Skeletal muscle tissue (tissue), 3 donors: ENCODE measurements at regions not wholly inside any gene's neighbourhood (a gene's known extent, or its start where the extent isn't known, plus 50 kb on each side); places are given as distances from the start of the nearest gene placed in this dataset.

Source experiments
- H3K27ac ChIP-seq: one replicate; pipeline ENCODE4 v1.7.0; 2013; ENCODE audit warnings: mild to moderate bottlenecking, low read depth, low read length, inconsistent platforms
- H3K27me3 ChIP-seq, 3 donors: one replicate each; pipeline ENCODE4 v1.7.0; 2013; ENCODE audit warnings: low read length in 3 of 3; ENCODE audit not compliant: control insufficient read depth in 3 of 3, insufficient read depth in 3 of 3
- H3K36me3 ChIP-seq, 3 donors: one replicate each; pipeline ENCODE4 v1.7.0; 2013; ENCODE audit warnings: low read length in 3 of 3; ENCODE audit not compliant: control insufficient read depth in 3 of 3, insufficient read depth in 3 of 3
- H3K4me1 ChIP-seq, 3 donors: one replicate each; pipeline ENCODE4 v1.7.0; 2013; ENCODE audit warnings: low read length in 3 of 3, mild to moderate bottlenecking in 3 of 3; ENCODE audit not compliant: control insufficient read depth in 3 of 3, insufficient read depth in 3 of 3
- H3K4me3 ChIP-seq, 3 donors: one replicate each; pipeline ENCODE4 v1.7.0; 2013; ENCODE audit warnings: low read length in 3 of 3
- H3K9ac ChIP-seq, 3 donors: one replicate each; pipeline ENCODE4 v1.7.0; 2013; ENCODE audit warnings: low read length in 3 of 3, mild to moderate bottlenecking in 3 of 3, moderate library complexity in 2 of 3, low read depth in 1 of 3
- H3K9me3 ChIP-seq, 3 donors: one replicate each; pipeline ENCODE4 v1.7.0; 2013; ENCODE audit warnings: low read length in 3 of 3; ENCODE audit not compliant: control insufficient read depth in 3 of 3
- donor health status: Osteomylitis.

- H3K27me3 ChIP-seq = no peaks in the 10 kb centered on the region
- H3K9ac ChIP-seq = no peak overlapping the region
- peaks cover 0 to 8% (median 0%) of the 10 kb centered on the region in 3 donors for H3K4me1 ChIP-seq
- no peaks in the 10 kb centered on the region for H3K36me3 ChIP-seq
- H3K9me3 ChIP-seq = no peaks in the 10 kb centered on the region
- no peak overlapping the region for H3K4me3 ChIP-seq
- no peak overlapping the region for H3K27ac ChIP-seq
Measured at GRCh38 chr6:113755449-113756289, 101.5 kb upstream of the MARCKS start.

- Histone ChIP-seq H3K4me3 (no peak overlapping the region), H3K9ac (no peak overlapping the region), H3K27ac (no peak overlapping the region), H3K27me3 (no peaks in the 10 kb centered on the region), H3K9me3 (no peaks in the 10 kb centered on the region), H3K36me3 (no peaks in the 10 kb centered on the region), H3K4me1 (peaks cover 0 to 8% (median 0%) of the 10 kb centered on the region in 3 donors)
Measured at GRCh38 chr6:113756290-113756665, 100.9 kb upstream of the MARCKS start.

- no peaks in the 10 kb centered on the region for H3K36me3 ChIP-seq
- no peak overlapping the region for H3K4me3 ChIP-seq
- no peak overlapping the region for H3K9ac ChIP-seq
- no peaks in the 10 kb centered on the region for H3K27me3 ChIP-seq
- H3K4me1 ChIP-seq = peaks cover 0 to 8% (median 0%) of the 10 kb centered on the region in 3 donors
- no peak overlapping the region for H3K27ac ChIP-seq
- H3K9me3 ChIP-seq = no peaks in the 10 kb centered on the region
Measured at GRCh38 chr6:113758214-113758613, 98.9 kb upstream of the MARCKS start.

GRCh38 chr6:113758826-113759574 is 98.1 kb upstream of the MARCKS start:
- H3K4me1 ChIP-seq = peaks cover 0 to 8% (median 0%) of the 10 kb centered on the region in 3 donors
- no peaks in the 10 kb centered on the region for H3K36me3 ChIP-seq
- no peak overlapping the region for H3K4me3 ChIP-seq
- no peak overlapping the region for H3K27ac ChIP-seq
- H3K9ac ChIP-seq = no peak overlapping the region
- H3K9me3 ChIP-seq = no peaks in the 10 kb centered on the region
- H3K27me3 ChIP-seq = no peaks in the 10 kb centered on the region

- H3K27ac ChIP-seq = no peak overlapping the region
- H3K9me3 ChIP-seq = no peaks in the 10 kb centered on the region
- H3K27me3 ChIP-seq = no peaks in the 10 kb centered on the region
- H3K9ac ChIP-seq = no peak overlapping the region
- H3K4me3 ChIP-seq = no peak overlapping the region
- no peaks in the 10 kb centered on the region for H3K36me3 ChIP-seq
- H3K4me1 ChIP-seq = no peaks in the 10 kb centered on the region
Measured at GRCh38 chr6:113762641-113763040, 94.5 kb upstream of the MARCKS start.

GRCh38 chr6:113763311-113763766 is 93.8 kb upstream of the MARCKS start:
- no peaks in the 10 kb centered on the region for H3K9me3 ChIP-seq

GRCh38 chr6:113763876-113764275 is 93.3 kb upstream of the MARCKS start:
- no peaks in the 10 kb centered on the region for H3K4me1 ChIP-seq

More at GRCh38 chr6:113763311-113763766, 93.8 kb upstream of the MARCKS start:
- H3K4me3 ChIP-seq = no peak overlapping the region
- no peaks in the 10 kb centered on the region for H3K27me3 ChIP-seq
- H3K9ac ChIP-seq = no peak overlapping the region
- no peak overlapping the region for H3K27ac ChIP-seq
- H3K4me1 ChIP-seq = no peaks in the 10 kb centered on the region
- H3K36me3 ChIP-seq = no peaks in the 10 kb centered on the region

GRCh38 chr6:113765909-113766308 is 91.2 kb upstream of the MARCKS start:
- no peaks in the 10 kb centered on the region for H3K4me1 ChIP-seq
- H3K27me3 ChIP-seq = no peaks in the 10 kb centered on the region

More at GRCh38 chr6:113763876-113764275, 93.3 kb upstream of the MARCKS start:
- Histone ChIP-seq H3K36me3 (no peaks in the 10 kb centered on the region), H3K27me3 (no peaks in the 10 kb centered on the region), H3K9me3 (no peaks in the 10 kb centered on the region), H3K9ac (no peak overlapping the region), H3K27ac (no peak overlapping the region), H3K4me3 (no peak overlapping the region)

GRCh38 chr6:113767985-113768384 is 89.2 kb upstream of the MARCKS start:
- Histone ChIP-seq H3K9me3 (no peaks in the 10 kb centered on the region), H3K27me3 (no peaks in the 10 kb centered on the region), H3K27ac (no peak overlapping the region), H3K4me1 (no peaks in the 10 kb centered on the region), H3K4me3 (no peak overlapping the region), H3K36me3 (no peaks in the 10 kb centered on the region), H3K9ac (no peak overlapping the region)

More at GRCh38 chr6:113765909-113766308, 91.2 kb upstream of the MARCKS start:
- Histone ChIP-seq H3K27ac (no peak overlapping the region), H3K4me3 (no peak overlapping the region), H3K36me3 (no peaks in the 10 kb centered on the region), H3K9me3 (no peaks in the 10 kb centered on the region), H3K9ac (no peak overlapping the region)

GRCh38 chr6:113772961-113773360 is 84.2 kb upstream of the MARCKS start:
- Histone ChIP-seq H3K27me3 (no peaks in the 10 kb centered on the region), H3K27ac (no peak overlapping the region), H3K4me3 (no peak overlapping the region), H3K9ac (no peak overlapping the region), H3K4me1 (no peaks in the 10 kb centered on the region), H3K36me3 (no peaks in the 10 kb centered on the region), H3K9me3 (no peaks in the 10 kb centered on the region)
